ENCODE measurements at regions not wholly inside any gene's neighbourhood (a gene's known extent, or its start where the extent isn't known, plus 50 kb on each side); places are given as distances from the start of the nearest gene placed in this dataset.

- no peak overlapping the region for H2BK5ac ChIP-seq (ENCODE audit: low read length)
- H2BK120ac ChIP-seq (ENCODE audit: low read depth, low read length): no peak overlapping the region
- no peak overlapping the region for H3K4ac ChIP-seq (ENCODE audit: low read length)
- H4K8ac ChIP-seq (ENCODE audit: low read depth, low read length): no peak overlapping the region
- no peak overlapping the region for H3K18ac ChIP-seq (ENCODE audit: low read length)
- DNase-seq (ENCODE audit: low spot score): no peak
- WGBS, 2 donors (ENCODE audit: extremely low coverage in 2 of 2, insufficient read length in 2 of 2, insufficient replicate concordance in 1 of 2): no CpG with 5 or more reads among the region's 3 CpGs
- no peak overlapping the region for H2AK5ac ChIP-seq (ENCODE audit: low read depth, low read length)
- H3K23ac ChIP-seq (ENCODE audit: low read depth, low read length, poor library complexity): no peak overlapping the region
- H3K4me2 ChIP-seq (ENCODE audit: insufficient read depth, low read length, poor library complexity, severe bottlenecking): no peak overlapping the region
- H3K27me3 ChIP-seq (ENCODE audit: control insufficient read depth in 3 of 3, insufficient read depth in 3 of 3, low read depth in 1 of 3, low read length in 3 of 3): no peaks in the 10 kb centered on the region
- no peak overlapping the region for H3K14ac ChIP-seq (ENCODE audit: low read length)
- no peak overlapping the region for H2BK15ac ChIP-seq (ENCODE audit: low read length)
- no peak overlapping the region for H3K9ac ChIP-seq (ENCODE audit: low read depth, low read length, poor library complexity)
- H3K4me3 ChIP-seq (ENCODE audit: low read length in 2 of 2): no peak overlapping the region
- peaks cover 6 to 9% of the 10 kb centered on the region in 2 donors for H3K4me1 ChIP-seq (ENCODE audit: control insufficient read depth in 2 of 2, insufficient read depth in 1 of 2, low read depth in 1 of 2, low read length in 2 of 2)
- H2BK12ac ChIP-seq (ENCODE audit: low read length): no peak overlapping the region
- no peaks in the 10 kb centered on the region for H3K36me3 ChIP-seq (replicated peaks in 1 of 2; ENCODE audit: control insufficient read depth in 2 of 2, insufficient read depth in 2 of 2, low read length in 2 of 2)
- H4K91ac ChIP-seq (ENCODE audit: low read depth, low read length, poor library complexity): no peak overlapping the region
- no peaks in the 10 kb centered on the region for H3K79me1 ChIP-seq (ENCODE audit: low read depth, low read length)
- H3K9me3 ChIP-seq (replicated peaks in 1 of 2; ENCODE audit: control insufficient read depth in 2 of 2, insufficient read depth in 1 of 2, low read depth in 1 of 2, low read length in 2 of 2): no peaks in the 10 kb centered on the region
- H3K27ac ChIP-seq (replicated peaks; ENCODE audit: low read length): no peak overlapping the region
- H2AFZ ChIP-seq (ENCODE audit: low read length): no peak overlapping the region
Measured at GRCh38 chr1:61572046-61572445, 152.9 kb downstream of the TM2D1 start.

- Histone ChIP-seq H3K23ac (ENCODE audit: low read depth, low read length, poor library complexity) (no peak overlapping the region), H4K91ac (ENCODE audit: low read depth, low read length, poor library complexity) (no peak overlapping the region), H2AFZ (ENCODE audit: low read length) (no peak overlapping the region), H3K9me3 (replicated peaks in 1 of 2; ENCODE audit: control insufficient read depth in 2 of 2, insufficient read depth in 1 of 2, low read depth in 1 of 2, low read length in 2 of 2) (peaks cover 0 to 9% of the 10 kb centered on the region in 2 donors), H3K79me1 (ENCODE audit: low read depth, low read length) (no peaks in the 10 kb centered on the region), H3K27ac (replicated peaks; ENCODE audit: low read length) (no peak overlapping the region), H3K4ac (ENCODE audit: low read length) (no peak overlapping the region), H3K4me1 (ENCODE audit: control insufficient read depth in 2 of 2, insufficient read depth in 1 of 2, low read depth in 1 of 2, low read length in 2 of 2) (peaks cover 6 to 9% of the 10 kb centered on the region in 2 donors), H3K36me3 (replicated peaks in 1 of 2; ENCODE audit: control insufficient read depth in 2 of 2, insufficient read depth in 2 of 2, low read length in 2 of 2) (no peaks in the 10 kb centered on the region), H3K27me3 (ENCODE audit: control insufficient read depth in 3 of 3, insufficient read depth in 3 of 3, low read depth in 1 of 3, low read length in 3 of 3) (no peaks in the 10 kb centered on the region), H2BK15ac (ENCODE audit: low read length) (no peak overlapping the region), H2AK5ac (ENCODE audit: low read depth, low read length) (no peak overlapping the region), H3K4me2 (ENCODE audit: insufficient read depth, low read length, poor library complexity, severe bottlenecking) (no peak overlapping the region), H2BK120ac (ENCODE audit: low read depth, low read length) (no peak overlapping the region), H2BK12ac (ENCODE audit: low read length) (no peak overlapping the region), H2BK5ac (ENCODE audit: low read length) (no peak overlapping the region), H3K18ac (ENCODE audit: low read length) (no peak overlapping the region), H4K8ac (ENCODE audit: low read depth, low read length) (no peak overlapping the region), H3K9ac (ENCODE audit: low read depth, low read length, poor library complexity) (no peak overlapping the region), H3K14ac (ENCODE audit: low read length) (no peak overlapping the region), H3K4me3 (ENCODE audit: low read length in 2 of 2) (no peak overlapping the region)
- DNase-seq (ENCODE audit: low spot score): no peak
- no CpG with 5 or more reads among the region's 1 CpG for WGBS, 2 donors (ENCODE audit: extremely low coverage in 2 of 2, insufficient read length in 2 of 2, insufficient replicate concordance in 1 of 2)
Measured at GRCh38 chr1:61570191-61570590, 154.8 kb downstream of the TM2D1 start.

- no peak overlapping the region for H3K14ac ChIP-seq (ENCODE audit: low read length)
Measured at GRCh38 chr1:61569303-61569621, 155.7 kb downstream of the TM2D1 start.

GRCh38 chr1:61568460-61569302 lies 156.3 kb downstream of the TM2D1 start:
- H3K4me3 ChIP-seq (ENCODE audit: low read length in 2 of 2): no peak overlapping the region
- no CpG with 5 or more reads among the region's 5 CpGs for WGBS, 2 donors (ENCODE audit: extremely low coverage in 2 of 2, insufficient read length in 2 of 2, insufficient replicate concordance in 1 of 2)
- no peak overlapping the region for H2BK5ac ChIP-seq (ENCODE audit: low read length)
- no peak overlapping the region for H3K18ac ChIP-seq (ENCODE audit: low read length)
- peak overlapping the region; percentile 86 for H2AFZ ChIP-seq (ENCODE audit: low read length)
- H2BK120ac ChIP-seq (ENCODE audit: low read depth, low read length): no peak overlapping the region
- no peak overlapping the region for H3K14ac ChIP-seq (ENCODE audit: low read length)
- peaks cover 6 to 9% of the 10 kb centered on the region in 2 donors for H3K4me1 ChIP-seq (ENCODE audit: control insufficient read depth in 2 of 2, insufficient read depth in 1 of 2, low read depth in 1 of 2, low read length in 2 of 2)
- no peak overlapping the region for H3K4me2 ChIP-seq (ENCODE audit: insufficient read depth, low read length, poor library complexity, severe bottlenecking)
- DNase-seq (ENCODE audit: low spot score): no peak
- H2AK5ac ChIP-seq (ENCODE audit: low read depth, low read length): no peak overlapping the region
- no peak overlapping the region for H4K91ac ChIP-seq (ENCODE audit: low read depth, low read length, poor library complexity)
- no peaks in the 10 kb centered on the region for H3K36me3 ChIP-seq (replicated peaks in 1 of 2; ENCODE audit: control insufficient read depth in 2 of 2, insufficient read depth in 2 of 2, low read length in 2 of 2)
- H3K79me1 ChIP-seq (ENCODE audit: low read depth, low read length): no peaks in the 10 kb centered on the region
- H3K27ac ChIP-seq (replicated peaks; ENCODE audit: low read length): peak overlapping the region; percentile 47
- no peak overlapping the region for H4K8ac ChIP-seq (ENCODE audit: low read depth, low read length)
- no peak overlapping the region for H3K23ac ChIP-seq (ENCODE audit: low read depth, low read length, poor library complexity)
- H3K9ac ChIP-seq (ENCODE audit: low read depth, low read length, poor library complexity): no peak overlapping the region
- H3K4ac ChIP-seq (ENCODE audit: low read length): no peak overlapping the region
- peaks cover 0 to 12% of the 10 kb centered on the region in 2 donors for H3K9me3 ChIP-seq (replicated peaks in 1 of 2; ENCODE audit: control insufficient read depth in 2 of 2, insufficient read depth in 1 of 2, low read depth in 1 of 2, low read length in 2 of 2)
- H2BK15ac ChIP-seq (ENCODE audit: low read length): no peak overlapping the region
- H3K27me3 ChIP-seq (ENCODE audit: control insufficient read depth in 3 of 3, insufficient read depth in 3 of 3, low read depth in 1 of 3, low read length in 3 of 3): no peaks in the 10 kb centered on the region
- no peak overlapping the region for H2BK12ac ChIP-seq (ENCODE audit: low read length)

More at GRCh38 chr1:61569303-61569621, 155.7 kb downstream of the TM2D1 start:
- Histone ChIP-seq H3K9ac (ENCODE audit: low read depth, low read length, poor library complexity) (no peak overlapping the region), H3K4me2 (ENCODE audit: insufficient read depth, low read length, poor library complexity, severe bottlenecking) (no peak overlapping the region), H3K79me1 (ENCODE audit: low read depth, low read length) (no peaks in the 10 kb centered on the region), H3K27ac (replicated peaks; ENCODE audit: low read length) (peak overlapping the region; percentile 47), H3K36me3 (replicated peaks in 1 of 2; ENCODE audit: control insufficient read depth in 2 of 2, insufficient read depth in 2 of 2, low read length in 2 of 2) (no peaks in the 10 kb centered on the region), H2BK120ac (ENCODE audit: low read depth, low read length) (no peak overlapping the region), H3K4ac (ENCODE audit: low read length) (no peak overlapping the region), H3K4me3 (ENCODE audit: low read length in 2 of 2) (no peak overlapping the region), H3K18ac (ENCODE audit: low read length) (no peak overlapping the region), H4K8ac (ENCODE audit: low read depth, low read length) (no peak overlapping the region), H3K27me3 (ENCODE audit: control insufficient read depth in 3 of 3, insufficient read depth in 3 of 3, low read depth in 1 of 3, low read length in 3 of 3) (no peaks in the 10 kb centered on the region), H2BK15ac (ENCODE audit: low read length) (no peak overlapping the region), H3K23ac (ENCODE audit: low read depth, low read length, poor library complexity) (no peak overlapping the region), H2AK5ac (ENCODE audit: low read depth, low read length) (no peak overlapping the region), H2AFZ (ENCODE audit: low read length) (peak overlapping the region; percentile 86), H3K4me1 (ENCODE audit: control insufficient read depth in 2 of 2, insufficient read depth in 1 of 2, low read depth in 1 of 2, low read length in 2 of 2) (peaks cover 6 to 9% of the 10 kb centered on the region in 2 donors), H2BK12ac (ENCODE audit: low read length) (no peak overlapping the region), H3K9me3 (replicated peaks in 1 of 2; ENCODE audit: control insufficient read depth in 2 of 2, insufficient read depth in 1 of 2, low read depth in 1 of 2, low read length in 2 of 2) (peaks cover 0 to 12% of the 10 kb centered on the region in 2 donors), H2BK5ac (ENCODE audit: low read length) (no peak overlapping the region), H4K91ac (ENCODE audit: low read depth, low read length, poor library complexity) (no peak overlapping the region)
- no peak for DNase-seq (ENCODE audit: low spot score)
- no CpG with 5 or more reads among the region's 2 CpGs for WGBS, 2 donors (ENCODE audit: extremely low coverage in 2 of 2, insufficient read length in 2 of 2, insufficient replicate concordance in 1 of 2)
